Upper lobe of left lung (tissue), 6 donors: ENCODE measurements at regions not wholly inside any gene's neighbourhood (a gene's known extent, or its start where the extent isn't known, plus 50 kb on each side); places are given as distances from the start of the nearest gene placed in this dataset.
A peak's percentile ranks its signal among the peaks of the same experiment; 100 is the strongest.

ENCODE experiments used
- ATAC-seq, 2 donors: fragments of 200-7000 bp; cut with Tn5 transposase; one replicate each; pipeline ENCODE4 v1.9.1; 2022; ENCODE audit warnings: mild to moderate bottlenecking in 2 of 2, moderate library complexity in 2 of 2; ENCODE audit not compliant: low FRiP score in 2 of 2
- DNase-seq, 2 donors: peaks; one replicate each; pipeline ENCODE4 v3.0.0-alpha.2; 2019 to 2020
- H3K27ac ChIP-seq, 4 donors: fragments of 200-600 bp; sonication (generic); one replicate each; pipeline ENCODE4 v1.5.1; 2016 to 2019
- H3K27me3 ChIP-seq, 4 donors: fragments of 200-600 bp; sonication (generic); one replicate each; pipeline ENCODE4 v1.5.1; 2017 to 2019
- H3K36me3 ChIP-seq, 4 donors: fragments of 200-600 bp; sonication (generic); one replicate each; pipeline ENCODE4 v1.5.1; 2016 to 2019
- H3K4me1 ChIP-seq, 4 donors: fragments of 200-600 bp; sonication (generic); one replicate each; pipeline ENCODE4 v1.5.1; 2018 to 2019
- H3K4me3 ChIP-seq, 4 donors: fragments of 200-600 bp; sonication (generic); one replicate each; pipeline ENCODE4 v1.5.1; 2017 to 2019; ENCODE audit warnings: mild to moderate bottlenecking in 2 of 4, moderate library complexity in 1 of 4
- H3K9me3 ChIP-seq, 4 donors: fragments of 200-600 bp; sonication (generic); one replicate each; pipeline ENCODE4 v1.5.1; 2018 to 2019
- CTCF ChIP-seq, 6 experiments: fragments of 450-650 bp in 4 of 6; fragments of 200-600 bp in 2 of 6; sonication (generic) in 2 of 6; IDR thresholded peaks; one replicate each; pipeline ENCODE4 v1.5.1; 2016 to 2019; ENCODE audit warnings: antibody characterized with exemption in 6 of 6
- EP300 ChIP-seq, 4 donors: sonication (generic); formaldehyde crosslinking; IDR thresholded peaks; one replicate each; pipeline ENCODE4 v1.5.1; 2017; ENCODE audit warnings: antibody characterized with exemption in 4 of 4, control low read depth in 2 of 4
- POLR2A ChIP-seq, 4 donors: fragments of 450-650 bp; IDR thresholded peaks; one replicate each; pipeline ENCODE4 v1.5.1; 2016 to 2017; ENCODE audit warnings: antibody characterized with exemption in 4 of 4, mild to moderate bottlenecking in 2 of 4
- POLR2AphosphoS5 ChIP-seq, 2 donors: sonication (generic); formaldehyde crosslinking; IDR thresholded peaks; one replicate each; pipeline ENCODE4 v1.5.1; 2017; ENCODE audit warnings: antibody characterized with exemption in 2 of 2
- WGBS, 2 donors: methylation state at CpG; one replicate each; pipeline ENCODE4 v1.1.5; 2017 to 2018; 5-methylcytosine and 5-hydroxymethylcytosine counted together
- donor health status: DM: no; HTN: no; CAD: no; lungs with moderate emphysema.
- donor health status: DM: no; HTN: yes; CAD: no; lungs with severe emphysema.

- Histone ChIP-seq H3K4me1 (no peaks in the 10 kb centered on the region), H3K27ac (no peak overlapping the region), H3K36me3 (no peaks in the 10 kb centered on the region), H3K9me3 (peaks cover 3 to 17% (median 13%) of the 10 kb centered on the region in 4 donors), H3K27me3 (no peaks in the 10 kb centered on the region), H3K4me3 (no peak overlapping the region)
- 92 to 96% methylated on average over 2 of the region's 2 CpGs for WGBS, 2 donors
- TF ChIP-seq EP300 (IDR thresholded peaks at IDR 0.05) (no peak), CTCF (IDR thresholded peaks at IDR 0.05) (no peak), POLR2AphosphoS5 (IDR thresholded peaks at IDR 0.05) (no peak), POLR2A (IDR thresholded peaks at IDR 0.05) (no peak)
- DNase-seq (no peak), ATAC-seq (no peak)
These were observed 179.1 kb downstream of the KLF6 start for GRCh38 chr10:3605882-3606281.

- no peak overlapping the region for H3K27ac ChIP-seq
- H3K4me3 ChIP-seq: no peak overlapping the region
- H3K9me3 ChIP-seq: no peaks in the 10 kb centered on the region
- H3K36me3 ChIP-seq: no peaks in the 10 kb centered on the region
- TF ChIP-seq EP300 (IDR thresholded peaks at IDR 0.05) (no peak), POLR2AphosphoS5 (IDR thresholded peaks at IDR 0.05) (no peak), CTCF (IDR thresholded peaks at IDR 0.05) (no peak), POLR2A (IDR thresholded peaks at IDR 0.05) (no peak)
- H3K4me1 ChIP-seq: no peaks in the 10 kb centered on the region
- DNase-seq (no peak), ATAC-seq (no peak)
- H3K27me3 ChIP-seq: no peaks in the 10 kb centered on the region
- WGBS, 2 donors: 84 to 91% methylated on average over 9 of the region's 9 CpGs
These were observed 189.3 kb downstream of the KLF6 start for GRCh38 chr10:3595736-3596135.

GRCh38 chr10:3593611-3594010, 191.4 kb downstream of the KLF6 start:
- H3K36me3 ChIP-seq: no peaks in the 10 kb centered on the region
- TF ChIP-seq POLR2AphosphoS5 (IDR thresholded peaks at IDR 0.05) (no peak), CTCF (IDR thresholded peaks at IDR 0.05) (no peak), EP300 (IDR thresholded peaks at IDR 0.05) (no peak), POLR2A (IDR thresholded peaks at IDR 0.05) (no peak)
- no peaks in the 10 kb centered on the region for H3K9me3 ChIP-seq
- H3K4me1 ChIP-seq: no peaks in the 10 kb centered on the region
- H3K27me3 ChIP-seq: no peaks in the 10 kb centered on the region
- H3K27ac ChIP-seq: no peak overlapping the region
- no peak overlapping the region for H3K4me3 ChIP-seq
- peak in 1 of 2 donors; percentile 51 for ATAC-seq
- no peak for DNase-seq
- WGBS, 2 donors: 91 to 97% methylated on average over 6 of the region's 6 CpGs

GRCh38 chr10:3592424-3592823, 192.6 kb downstream of the KLF6 start:
- Histone ChIP-seq H3K27ac (peak overlapping the region in 1 of 4 donors; percentile 31), H3K4me1 (no peaks in the 10 kb centered on the region), H3K4me3 (no peak overlapping the region), H3K27me3 (no peaks in the 10 kb centered on the region), H3K36me3 (no peaks in the 10 kb centered on the region), H3K9me3 (no peaks in the 10 kb centered on the region)
- no peak for TF ChIP-seq EP300 (IDR thresholded peaks at IDR 0.05)
- no peak for TF ChIP-seq POLR2AphosphoS5 (IDR thresholded peaks at IDR 0.05)
- no peak for TF ChIP-seq POLR2A (IDR thresholded peaks at IDR 0.05)
- no peak for TF ChIP-seq CTCF (IDR thresholded peaks at IDR 0.05)
- 77 to 79% methylated on average over 6 to 7 of the region's 7 CpGs for WGBS, 2 donors
- DNase-seq: no peak
- no peak for ATAC-seq

GRCh38 chr10:3588816-3589215, 196.2 kb downstream of the KLF6 start:
- DNase-seq (no peak), ATAC-seq (no peak)
- no peaks in the 10 kb centered on the region for H3K36me3 ChIP-seq
- H3K4me3 ChIP-seq: no peak overlapping the region
- H3K27me3 ChIP-seq: no peaks in the 10 kb centered on the region
- H3K9me3 ChIP-seq: no peaks in the 10 kb centered on the region
- H3K27ac ChIP-seq: no peak overlapping the region
- H3K4me1 ChIP-seq: no peaks in the 10 kb centered on the region
- TF ChIP-seq POLR2A (IDR thresholded peaks at IDR 0.05) (no peak), POLR2AphosphoS5 (IDR thresholded peaks at IDR 0.05) (no peak), EP300 (IDR thresholded peaks at IDR 0.05) (no peak), CTCF (IDR thresholded peaks at IDR 0.05) (no peak)
- 82 to 87% methylated on average over 7 of the region's 7 CpGs for WGBS, 2 donors
